DND-41 (cell line): ENCODE measurements at regions not wholly inside any gene's neighbourhood (a gene's known extent, or its start where the extent isn't known, plus 50 kb on each side); places are given as distances from the start of the nearest gene placed in this dataset.

Experiments
- ATAC-seq: fragments of 200-7000 bp; cut with Tn5 transposase; 3 replicates; pipeline ENCODE4 v1.9.1; 2021; ENCODE audit warnings: low read depth; ENCODE audit not compliant: insufficient read depth
- DNase-seq: peaks from one replicate; pipeline ENCODE4 v3.0.0-alpha.2; 2020
- H2AFZ ChIP-seq: 2 replicates; pipeline ENCODE4 v1.6.0; 2012; ENCODE audit warnings: low read depth, low read length
- H3K27ac ChIP-seq: 2 replicates; pipeline ENCODE4 v1.5.1; 2012; ENCODE audit warnings: low read length, inconsistent platforms
- H3K27me3 ChIP-seq: fragments of 200-600 bp; sonication (generic); 2 replicates; pipeline ENCODE4 v1.6.0; 2012; ENCODE audit warnings: low read length, mild to moderate bottlenecking, inconsistent platforms; ENCODE audit not compliant: insufficient read depth, poor library complexity
- H3K36me3 ChIP-seq: 2 replicates; pipeline ENCODE4 v1.5.1; 2012; ENCODE audit warnings: low read length, inconsistent platforms; ENCODE audit not compliant: insufficient read depth
- H3K4me1 ChIP-seq: 2 replicates; pipeline ENCODE4 v1.5.1; 2012; ENCODE audit warnings: mild to moderate bottlenecking, low read length; ENCODE audit not compliant: insufficient read depth
- H3K4me2 ChIP-seq: 2 replicates; pipeline ENCODE4 v1.6.0; 2012; ENCODE audit warnings: mild to moderate bottlenecking, moderate library complexity, low read length, inconsistent platforms; ENCODE audit not compliant: insufficient read depth
- H3K4me3 ChIP-seq, 2 experiments: fragments of 200-600 bp in 1 of 2; shearing (Covaris generic) in 1 of 2; 2 replicates each; pipeline ENCODE4 v1.5.1; 2012 to 2016; ENCODE audit warnings: inconsistent platforms in 2 of 2, low read length in 2 of 2, mild to moderate bottlenecking in 2 of 2, low read depth in 1 of 2, moderate library complexity in 1 of 2
- H3K79me2 ChIP-seq: 2 replicates; pipeline ENCODE4 v1.6.0; 2012; ENCODE audit warnings: low read length, inconsistent platforms; ENCODE audit not compliant: insufficient read depth
- H3K9ac ChIP-seq: 2 replicates; pipeline ENCODE4 v1.6.0; 2012; ENCODE audit warnings: low read depth, mild to moderate bottlenecking, inconsistent platforms, low read length, moderate library complexity
- H3K9me3 ChIP-seq: 2 replicates; pipeline ENCODE4 v1.5.1; 2012; ENCODE audit warnings: low read length, moderate library complexity, mild to moderate bottlenecking, inconsistent platforms; ENCODE audit not compliant: insufficient read depth, severe bottlenecking
- H4K20me1 ChIP-seq: 2 replicates; pipeline ENCODE4 v1.6.0; 2012; ENCODE audit warnings: low read length; ENCODE audit not compliant: insufficient read depth
- EZH2 ChIP-seq: IDR thresholded peaks from 3 replicates; pipeline ENCODE4 v1.6.1; 2012; ENCODE audit warnings: borderline replicate concordance, low read depth, mild to moderate bottlenecking, moderate library complexity, low read length, inconsistent platforms; ENCODE audit not compliant: severe bottlenecking
- TF ChIP-seq, protein P1 (sequence below): IDR thresholded peaks from 2 replicates; pipeline ENCODE4 v1.5.1; 2012; ENCODE audit warnings: borderline replicate concordance, low read length, moderate library complexity, mild to moderate bottlenecking; ENCODE audit not compliant: poor library complexity, severe bottlenecking; ENCODE audit errors: extremely low read depth

DNA sequence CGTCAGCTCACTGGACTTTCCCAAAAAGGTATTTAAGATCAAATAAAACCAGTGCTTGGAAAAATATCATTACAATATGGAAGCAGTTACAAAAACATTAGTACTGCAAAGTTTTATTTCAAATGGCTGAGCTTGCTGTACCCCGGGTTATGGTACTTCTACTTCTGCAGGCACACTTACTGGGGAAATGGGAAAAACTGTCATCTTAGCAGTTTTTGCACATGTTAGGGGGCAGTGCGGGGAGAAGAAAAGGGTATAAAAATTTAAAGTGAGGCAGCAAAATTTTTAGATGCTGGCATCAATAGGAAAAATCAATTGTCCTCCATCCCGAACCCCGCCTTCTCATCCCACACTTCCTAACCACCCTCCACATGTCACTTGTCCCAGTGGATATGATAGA lies 133.4 kb downstream of the ATG4C start:
- Histone ChIP-seq H3K36me3 (no peaks in the 10 kb centered on the region), H3K27ac (no peak overlapping the region), H3K4me1 (no peaks in the 10 kb centered on the region), H4K20me1 (no peaks in the 10 kb centered on the region), H3K27me3 (peaks cover 17% of the 10 kb centered on the region), H3K9me3 (no peaks in the 10 kb centered on the region), H2AFZ (no peak overlapping the region), H3K4me2 (no peak overlapping the region), H3K79me2 (no peaks in the 10 kb centered on the region), H3K9ac (no peak overlapping the region), H3K4me3 (no peak overlapping the region)
- ATAC-seq, result no peak
- DNase-seq, result no peak
- TF ChIP-seq, protein P1, sequence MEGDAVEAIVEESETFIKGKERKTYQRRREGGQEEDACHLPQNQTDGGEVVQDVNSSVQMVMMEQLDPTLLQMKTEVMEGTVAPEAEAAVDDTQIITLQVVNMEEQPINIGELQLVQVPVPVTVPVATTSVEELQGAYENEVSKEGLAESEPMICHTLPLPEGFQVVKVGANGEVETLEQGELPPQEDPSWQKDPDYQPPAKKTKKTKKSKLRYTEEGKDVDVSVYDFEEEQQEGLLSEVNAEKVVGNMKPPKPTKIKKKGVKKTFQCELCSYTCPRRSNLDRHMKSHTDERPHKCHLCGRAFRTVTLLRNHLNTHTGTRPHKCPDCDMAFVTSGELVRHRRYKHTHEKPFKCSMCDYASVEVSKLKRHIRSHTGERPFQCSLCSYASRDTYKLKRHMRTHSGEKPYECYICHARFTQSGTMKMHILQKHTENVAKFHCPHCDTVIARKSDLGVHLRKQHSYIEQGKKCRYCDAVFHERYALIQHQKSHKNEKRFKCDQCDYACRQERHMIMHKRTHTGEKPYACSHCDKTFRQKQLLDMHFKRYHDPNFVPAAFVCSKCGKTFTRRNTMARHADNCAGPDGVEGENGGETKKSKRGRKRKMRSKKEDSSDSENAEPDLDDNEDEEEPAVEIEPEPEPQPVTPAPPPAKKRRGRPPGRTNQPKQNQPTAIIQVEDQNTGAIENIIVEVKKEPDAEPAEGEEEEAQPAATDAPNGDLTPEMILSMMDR, result no peak
- no peak for TF ChIP-seq EZH2

DNA sequence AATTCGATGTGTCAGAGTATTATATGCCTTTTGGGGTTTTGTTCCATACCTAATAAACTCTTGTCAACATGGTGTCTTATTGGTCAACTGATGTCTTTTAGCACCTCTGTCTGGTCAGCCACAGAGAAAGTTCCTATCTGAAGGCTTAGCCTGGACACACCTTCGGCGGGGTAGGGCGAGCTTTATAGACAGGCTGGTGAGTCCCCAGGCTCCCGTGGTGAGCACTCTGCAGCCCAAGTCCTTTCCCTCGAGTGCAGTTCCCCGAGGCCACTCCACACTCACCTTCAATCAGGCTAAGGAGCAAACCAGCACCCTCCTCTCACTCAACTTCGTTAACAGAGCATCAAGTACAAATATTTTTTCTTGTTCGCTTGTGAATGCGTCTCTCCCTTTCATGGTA lies 133.9 kb downstream of the ATG4C start:
- no peaks in the 10 kb centered on the region for H4K20me1 ChIP-seq
- peaks cover 17% of the 10 kb centered on the region for H3K27me3 ChIP-seq
- no peak overlapping the region for H3K9ac ChIP-seq
- no peak overlapping the region for H3K4me3 ChIP-seq
- H3K79me2 ChIP-seq, result no peaks in the 10 kb centered on the region
- H3K36me3 ChIP-seq, result no peaks in the 10 kb centered on the region
- H3K27ac ChIP-seq, result no peak overlapping the region
- H3K9me3 ChIP-seq, result no peaks in the 10 kb centered on the region
- TF ChIP-seq, protein P1, result no peak
- TF ChIP-seq EZH2, result no peak
- ATAC-seq (no peak), DNase-seq (no peak)
- no peak overlapping the region for H2AFZ ChIP-seq
- H3K4me2 ChIP-seq, result no peak overlapping the region
- H3K4me1 ChIP-seq, result no peaks in the 10 kb centered on the region

DNA sequence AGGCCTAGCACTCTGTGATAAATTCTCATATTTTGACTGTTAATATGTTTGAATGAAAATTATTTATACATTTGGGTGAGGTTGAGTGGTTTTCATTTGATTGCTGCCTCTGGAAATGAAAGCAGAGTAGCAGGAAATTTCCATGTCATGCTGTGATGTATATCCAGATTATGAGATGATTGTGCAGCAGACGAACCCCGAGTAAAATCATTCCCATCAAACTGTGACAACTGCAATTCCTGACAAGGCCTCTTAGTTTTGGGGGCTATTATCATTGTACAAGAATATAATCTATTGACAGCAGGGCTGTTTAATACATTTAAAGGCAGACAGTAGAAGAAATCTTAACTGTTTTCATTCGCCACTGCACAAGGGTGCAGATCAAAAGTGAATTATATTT lies 134.8 kb downstream of the ATG4C start:
- H3K36me3 ChIP-seq, result no peaks in the 10 kb centered on the region
- no peaks in the 10 kb centered on the region for H3K4me1 ChIP-seq

More for the DNA sequence above, 134.8 kb downstream of the ATG4C start:
- H3K9me3 ChIP-seq, result no peaks in the 10 kb centered on the region
- no peak for TF ChIP-seq EZH2
- TF ChIP-seq, protein P1, result no peak
- H3K27ac ChIP-seq, result no peak overlapping the region
- H3K27me3 ChIP-seq, result peaks cover 15% of the 10 kb centered on the region
- no peak for DNase-seq
- H3K9ac ChIP-seq, result no peak overlapping the region
- H2AFZ ChIP-seq, result no peak overlapping the region
- no peak for ATAC-seq
- H3K4me2 ChIP-seq, result no peak overlapping the region
- no peaks in the 10 kb centered on the region for H3K79me2 ChIP-seq
- H4K20me1 ChIP-seq, result no peaks in the 10 kb centered on the region
- no peak overlapping the region for H3K4me3 ChIP-seq
